ENCODE measurements at regions not wholly inside any gene's neighbourhood (a gene's known extent, or its start where the extent isn't known, plus 50 kb on each side); places are given as distances from the start of the nearest gene placed in this dataset.

DNA sequence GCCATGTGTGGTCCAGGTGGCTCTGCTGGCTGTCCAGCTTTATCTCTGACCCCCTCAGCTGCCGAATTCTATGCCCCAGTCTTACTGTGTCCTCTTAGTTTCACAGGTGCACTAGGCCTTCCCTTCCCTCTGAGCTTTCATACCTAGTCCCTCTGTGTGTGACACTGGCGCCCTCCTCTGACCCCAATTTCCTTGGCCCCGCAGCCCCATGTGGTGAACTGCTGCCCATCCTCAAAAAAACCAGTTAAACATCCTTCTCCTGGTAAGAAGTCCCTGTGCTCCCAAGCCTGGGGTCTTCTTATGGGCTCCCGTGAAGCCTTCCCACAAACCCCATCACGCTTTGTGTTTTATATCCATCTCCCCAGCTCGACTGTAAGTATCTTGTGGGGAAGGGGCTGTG is 93.9 kb upstream of the TSPAN2 start:
- no peak overlapping the region for H3K4me2 ChIP-seq (ENCODE audit: control insufficient read depth, insufficient read depth)
- BruUV-seq (replicated peaks): no TSS peak
- H3K27ac ChIP-seq (ENCODE audit: control insufficient read depth, insufficient read depth): no peak overlapping the region
- H3K27me3 ChIP-seq (replicated peaks in 1 of 2; ENCODE audit: control insufficient read depth in 2 of 2, insufficient read depth in 2 of 2, low read length in 1 of 2): no peaks in the 10 kb centered on the region; a peak in 1 of 4 replicates
- CTCF ChIA-PET: interaction anchor here (0.6 to 1.4 kb wide), 4 partner anchors 40 to 288 kb away, joined by 3 to 4 read pairs (median 3); no protein-coding TSS in a partner anchor
- WGBS (ENCODE audit: insufficient coverage, insufficient replicate concordance, low lambda C conversion rate, missing lambda C conversion rate): 37% methylated on average over 6 of the region's 6 CpGs
- POLR2A ChIA-PET: no interaction called here
- no peaks in the 10 kb centered on the region for H3K79me2 ChIP-seq (ENCODE audit: control insufficient read depth, insufficient read depth, low read length)
- ATAC-seq (no peak), FAIRE-seq (no peak), DNase-seq (ENCODE audit: low read depth, low spot score) (no peak)
- SMC1A ChIA-PET (ENCODE audit: uncharacterized antibody, unreplicated experiment): interaction anchor here (0.6 to 1.5 kb wide), 3 partner anchors 29 to 523 kb away, joined by 3 to 5 read pairs (median 3); no protein-coding TSS in a partner anchor
- TF ChIP-seq, protein P1, sequence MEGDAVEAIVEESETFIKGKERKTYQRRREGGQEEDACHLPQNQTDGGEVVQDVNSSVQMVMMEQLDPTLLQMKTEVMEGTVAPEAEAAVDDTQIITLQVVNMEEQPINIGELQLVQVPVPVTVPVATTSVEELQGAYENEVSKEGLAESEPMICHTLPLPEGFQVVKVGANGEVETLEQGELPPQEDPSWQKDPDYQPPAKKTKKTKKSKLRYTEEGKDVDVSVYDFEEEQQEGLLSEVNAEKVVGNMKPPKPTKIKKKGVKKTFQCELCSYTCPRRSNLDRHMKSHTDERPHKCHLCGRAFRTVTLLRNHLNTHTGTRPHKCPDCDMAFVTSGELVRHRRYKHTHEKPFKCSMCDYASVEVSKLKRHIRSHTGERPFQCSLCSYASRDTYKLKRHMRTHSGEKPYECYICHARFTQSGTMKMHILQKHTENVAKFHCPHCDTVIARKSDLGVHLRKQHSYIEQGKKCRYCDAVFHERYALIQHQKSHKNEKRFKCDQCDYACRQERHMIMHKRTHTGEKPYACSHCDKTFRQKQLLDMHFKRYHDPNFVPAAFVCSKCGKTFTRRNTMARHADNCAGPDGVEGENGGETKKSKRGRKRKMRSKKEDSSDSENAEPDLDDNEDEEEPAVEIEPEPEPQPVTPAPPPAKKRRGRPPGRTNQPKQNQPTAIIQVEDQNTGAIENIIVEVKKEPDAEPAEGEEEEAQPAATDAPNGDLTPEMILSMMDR (IDR thresholded peaks at IDR 0.05 in 2 of 3, conservative IDR thresholded peaks at IDR 0.05 in 1 of 3; ENCODE audit: control insufficient read depth in 2 of 3, extremely low read depth in 1 of 3, insufficient read depth in 1 of 3, low read depth in 3 of 3, low read length in 3 of 3): 0 out of 6 replicates have a peak, but pooled peaks of 1 of the 3 experiments have one; percentile 2
- TF ChIP-seq TBL1XR1 (IDR thresholded peaks at IDR 0.05; ENCODE audit: low read depth, low read length): no peak
- no peaks in the 10 kb centered on the region for H4K20me1 ChIP-seq (ENCODE audit: control insufficient read depth, insufficient read depth)
- H2AFZ ChIP-seq (ENCODE audit: control insufficient read depth, low read depth, low read length): no peak overlapping the region
- no peak overlapping the region for H3K4me3 ChIP-seq
- no peaks in the 10 kb centered on the region for H3K4me1 ChIP-seq (ENCODE audit: control insufficient read depth, insufficient read depth, low read length)
- H3K9ac ChIP-seq (ENCODE audit: control insufficient read depth, insufficient read depth, low read length): no peak overlapping the region
- RAD21 ChIA-PET (ENCODE audit: unreplicated experiment): no interaction called here
- intact Hi-C loops (cut with micrococcal nuclease; ENCODE audit: unreplicated experiment): no loop called here
- no peaks in the 10 kb centered on the region for H3K9me3 ChIP-seq (replicated peaks; ENCODE audit: control insufficient read depth, insufficient read depth, low read length)
- H3K36me3 ChIP-seq (ENCODE audit: control insufficient read depth in 2 of 2, insufficient read depth in 2 of 2, low read length in 1 of 2): no peaks in the 10 kb centered on the region
- in situ Hi-C loops (cut with MboI): no loop called here

DNA sequence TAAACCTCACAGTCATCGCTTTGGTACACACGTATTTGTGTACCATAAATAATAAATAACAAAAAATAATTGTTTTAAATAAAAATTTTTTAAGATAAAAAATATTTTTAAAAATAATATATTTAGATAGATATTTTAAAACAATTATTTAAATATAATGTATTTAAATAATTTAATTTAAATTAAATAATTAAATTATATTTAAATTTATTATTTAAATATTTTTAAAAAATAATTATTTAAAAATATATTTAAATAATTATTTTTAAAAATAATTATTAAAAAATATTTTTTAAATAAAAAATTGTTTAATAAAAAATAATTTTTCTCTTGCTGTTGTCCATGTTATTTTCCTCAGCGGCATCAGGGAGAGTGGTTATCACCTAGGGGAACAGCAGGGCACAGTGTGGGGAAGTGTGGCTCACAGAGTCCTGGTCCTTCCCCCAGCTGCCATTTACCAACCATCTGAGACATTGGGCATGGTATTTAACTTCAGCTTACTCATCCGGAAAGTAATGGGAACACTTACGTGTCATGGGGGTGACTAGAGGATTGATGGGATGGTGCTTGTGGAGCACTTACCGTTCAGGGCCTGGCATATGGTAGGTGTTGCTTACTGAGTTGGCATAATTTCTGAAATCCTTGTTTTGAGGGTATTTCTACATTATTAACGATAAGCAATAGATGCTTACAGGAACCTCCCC is 92.9 kb upstream of the TSPAN2 start:
- DNase-seq (ENCODE audit: low read depth, low spot score) (no peak), ATAC-seq (no peak), FAIRE-seq (no peak)
- H3K79me2 ChIP-seq (ENCODE audit: control insufficient read depth, insufficient read depth, low read length): no peaks in the 10 kb centered on the region
- in situ Hi-C loops (cut with MboI): no loop called here
- no peaks in the 10 kb centered on the region for H3K9me3 ChIP-seq (replicated peaks; ENCODE audit: control insufficient read depth, insufficient read depth, low read length)
- no peak for TF ChIP-seq SUPT20H (IDR thresholded peaks at IDR 0.05; ENCODE audit: borderline replicate concordance, control insufficient read depth, low read depth, low read length)
- no peaks in the 10 kb centered on the region for H3K36me3 ChIP-seq (ENCODE audit: control insufficient read depth in 2 of 2, insufficient read depth in 2 of 2, low read length in 1 of 2)
- H2AFZ ChIP-seq (ENCODE audit: control insufficient read depth, low read depth, low read length): no peak overlapping the region
- H3K27ac ChIP-seq (ENCODE audit: control insufficient read depth, insufficient read depth): no peak overlapping the region
- CTCF ChIA-PET: interaction anchor here (0.7 kb wide), 1 partner anchor 11 kb away, joined by 4 read pairs; no protein-coding TSS in a partner anchor
- 61% methylated on average over 7 of the region's 7 CpGs for WGBS (ENCODE audit: insufficient coverage, insufficient replicate concordance, low lambda C conversion rate, missing lambda C conversion rate)
- intact Hi-C loops (cut with micrococcal nuclease; ENCODE audit: unreplicated experiment): no loop called here
- no peak overlapping the region for H3K4me3 ChIP-seq
- SMC1A ChIA-PET (ENCODE audit: uncharacterized antibody, unreplicated experiment): interaction anchor here (0.7 to 1.0 kb wide), 3 partner anchors 8 to 30 kb away, joined by 3 to 4 read pairs (median 3); no protein-coding TSS in a partner anchor
- H4K20me1 ChIP-seq (ENCODE audit: control insufficient read depth, insufficient read depth): no peaks in the 10 kb centered on the region
- no peaks in the 10 kb centered on the region for H3K4me1 ChIP-seq (ENCODE audit: control insufficient read depth, insufficient read depth, low read length)
- H3K9ac ChIP-seq (ENCODE audit: control insufficient read depth, insufficient read depth, low read length): no peak overlapping the region
- no peak overlapping the region for H3K4me2 ChIP-seq (ENCODE audit: control insufficient read depth, insufficient read depth)
- H3K27me3 ChIP-seq (replicated peaks in 1 of 2; ENCODE audit: control insufficient read depth in 2 of 2, insufficient read depth in 2 of 2, low read length in 1 of 2): no peaks in the 10 kb centered on the region; a peak in 1 of 4 replicates
- RAD21 ChIA-PET (ENCODE audit: unreplicated experiment): no interaction called here
- POLR2A ChIA-PET: no interaction called here
- BruUV-seq (replicated peaks): no TSS peak

All from GM12878 (cell line).